ENCODE measurements at regions not wholly inside any gene's neighbourhood (a gene's known extent, or its start where the extent isn't known, plus 50 kb on each side); places are given as distances from the start of the nearest gene placed in this dataset.

DNA sequence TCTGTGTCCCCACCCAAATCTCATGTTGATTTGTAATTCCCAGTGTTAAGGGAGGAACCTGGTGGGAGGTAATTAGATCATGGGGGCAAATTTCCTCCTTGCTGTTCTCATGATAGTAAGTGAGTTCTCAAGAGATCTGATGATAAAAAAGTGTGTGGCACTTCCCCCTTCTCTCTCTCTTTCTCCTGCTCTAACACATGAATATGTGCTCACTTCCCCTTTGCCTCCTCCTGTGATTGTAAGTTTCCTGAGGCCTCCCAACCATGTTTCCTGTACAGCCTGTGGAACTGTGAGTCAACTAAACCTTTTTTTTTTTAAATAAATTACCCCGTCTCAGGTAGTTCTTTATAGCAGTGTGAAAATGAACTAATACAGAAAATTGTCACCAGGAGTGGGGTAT is 380.0 kb downstream of the MEIS1 start:
- TF ChIP-seq, protein P1, sequence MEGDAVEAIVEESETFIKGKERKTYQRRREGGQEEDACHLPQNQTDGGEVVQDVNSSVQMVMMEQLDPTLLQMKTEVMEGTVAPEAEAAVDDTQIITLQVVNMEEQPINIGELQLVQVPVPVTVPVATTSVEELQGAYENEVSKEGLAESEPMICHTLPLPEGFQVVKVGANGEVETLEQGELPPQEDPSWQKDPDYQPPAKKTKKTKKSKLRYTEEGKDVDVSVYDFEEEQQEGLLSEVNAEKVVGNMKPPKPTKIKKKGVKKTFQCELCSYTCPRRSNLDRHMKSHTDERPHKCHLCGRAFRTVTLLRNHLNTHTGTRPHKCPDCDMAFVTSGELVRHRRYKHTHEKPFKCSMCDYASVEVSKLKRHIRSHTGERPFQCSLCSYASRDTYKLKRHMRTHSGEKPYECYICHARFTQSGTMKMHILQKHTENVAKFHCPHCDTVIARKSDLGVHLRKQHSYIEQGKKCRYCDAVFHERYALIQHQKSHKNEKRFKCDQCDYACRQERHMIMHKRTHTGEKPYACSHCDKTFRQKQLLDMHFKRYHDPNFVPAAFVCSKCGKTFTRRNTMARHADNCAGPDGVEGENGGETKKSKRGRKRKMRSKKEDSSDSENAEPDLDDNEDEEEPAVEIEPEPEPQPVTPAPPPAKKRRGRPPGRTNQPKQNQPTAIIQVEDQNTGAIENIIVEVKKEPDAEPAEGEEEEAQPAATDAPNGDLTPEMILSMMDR (IDR thresholded peaks at IDR 0.05; ENCODE audit: poor library complexity, severe bottlenecking) = no peak
- TF ChIP-seq RAD21 (conservative IDR thresholded peaks at IDR 0.05) = no peak
- TF ChIP-seq EZH2 (IDR thresholded peaks at IDR 0.05; ENCODE audit: borderline replicate concordance, insufficient read depth, low read length, poor library complexity, severe bottlenecking) = no peak
- no peak for TF ChIP-seq POLR2AphosphoS5 (IDR thresholded peaks at IDR 0.05)
- TF ChIP-seq SMC3 (conservative IDR thresholded peaks at IDR 0.05; ENCODE audit: poor library complexity) = no peak
- no peak for TF ChIP-seq MXI1 (conservative IDR thresholded peaks at IDR 0.05; ENCODE audit: poor library complexity, severe bottlenecking)
- no peak for TF ChIP-seq EP300 (conservative IDR thresholded peaks at IDR 0.05; ENCODE audit: poor library complexity, severe bottlenecking)
- TF ChIP-seq, protein P2, sequence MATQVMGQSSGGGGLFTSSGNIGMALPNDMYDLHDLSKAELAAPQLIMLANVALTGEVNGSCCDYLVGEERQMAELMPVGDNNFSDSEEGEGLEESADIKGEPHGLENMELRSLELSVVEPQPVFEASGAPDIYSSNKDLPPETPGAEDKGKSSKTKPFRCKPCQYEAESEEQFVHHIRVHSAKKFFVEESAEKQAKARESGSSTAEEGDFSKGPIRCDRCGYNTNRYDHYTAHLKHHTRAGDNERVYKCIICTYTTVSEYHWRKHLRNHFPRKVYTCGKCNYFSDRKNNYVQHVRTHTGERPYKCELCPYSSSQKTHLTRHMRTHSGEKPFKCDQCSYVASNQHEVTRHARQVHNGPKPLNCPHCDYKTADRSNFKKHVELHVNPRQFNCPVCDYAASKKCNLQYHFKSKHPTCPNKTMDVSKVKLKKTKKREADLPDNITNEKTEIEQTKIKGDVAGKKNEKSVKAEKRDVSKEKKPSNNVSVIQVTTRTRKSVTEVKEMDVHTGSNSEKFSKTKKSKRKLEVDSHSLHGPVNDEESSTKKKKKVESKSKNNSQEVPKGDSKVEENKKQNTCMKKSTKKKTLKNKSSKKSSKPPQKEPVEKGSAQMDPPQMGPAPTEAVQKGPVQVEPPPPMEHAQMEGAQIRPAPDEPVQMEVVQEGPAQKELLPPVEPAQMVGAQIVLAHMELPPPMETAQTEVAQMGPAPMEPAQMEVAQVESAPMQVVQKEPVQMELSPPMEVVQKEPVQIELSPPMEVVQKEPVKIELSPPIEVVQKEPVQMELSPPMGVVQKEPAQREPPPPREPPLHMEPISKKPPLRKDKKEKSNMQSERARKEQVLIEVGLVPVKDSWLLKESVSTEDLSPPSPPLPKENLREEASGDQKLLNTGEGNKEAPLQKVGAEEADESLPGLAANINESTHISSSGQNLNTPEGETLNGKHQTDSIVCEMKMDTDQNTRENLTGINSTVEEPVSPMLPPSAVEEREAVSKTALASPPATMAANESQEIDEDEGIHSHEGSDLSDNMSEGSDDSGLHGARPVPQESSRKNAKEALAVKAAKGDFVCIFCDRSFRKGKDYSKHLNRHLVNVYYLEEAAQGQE (IDR thresholded peaks at IDR 0.05; ENCODE audit: borderline replicate concordance) = no peak
- TF ChIP-seq TAF1 (IDR thresholded peaks at IDR 0.05; ENCODE audit: low read depth) = no peak
